NAMALWA (cell line): ENCODE measurements at regions not wholly inside any gene's neighbourhood (a gene's known extent, or its start where the extent isn't known, plus 50 kb on each side); places are given as distances from the start of the nearest gene placed in this dataset.
"Not testable (repeated sequence)": the region's sequence is repeated elsewhere in the genome, so short reads cannot be mapped to it uniquely, and the experiment has no call there.

Experiments used
- DNase-seq: peaks from one replicate; pipeline ENCODE4 v3.0.0-alpha.2; 2015; ENCODE audit warnings: low spot score

DNA sequence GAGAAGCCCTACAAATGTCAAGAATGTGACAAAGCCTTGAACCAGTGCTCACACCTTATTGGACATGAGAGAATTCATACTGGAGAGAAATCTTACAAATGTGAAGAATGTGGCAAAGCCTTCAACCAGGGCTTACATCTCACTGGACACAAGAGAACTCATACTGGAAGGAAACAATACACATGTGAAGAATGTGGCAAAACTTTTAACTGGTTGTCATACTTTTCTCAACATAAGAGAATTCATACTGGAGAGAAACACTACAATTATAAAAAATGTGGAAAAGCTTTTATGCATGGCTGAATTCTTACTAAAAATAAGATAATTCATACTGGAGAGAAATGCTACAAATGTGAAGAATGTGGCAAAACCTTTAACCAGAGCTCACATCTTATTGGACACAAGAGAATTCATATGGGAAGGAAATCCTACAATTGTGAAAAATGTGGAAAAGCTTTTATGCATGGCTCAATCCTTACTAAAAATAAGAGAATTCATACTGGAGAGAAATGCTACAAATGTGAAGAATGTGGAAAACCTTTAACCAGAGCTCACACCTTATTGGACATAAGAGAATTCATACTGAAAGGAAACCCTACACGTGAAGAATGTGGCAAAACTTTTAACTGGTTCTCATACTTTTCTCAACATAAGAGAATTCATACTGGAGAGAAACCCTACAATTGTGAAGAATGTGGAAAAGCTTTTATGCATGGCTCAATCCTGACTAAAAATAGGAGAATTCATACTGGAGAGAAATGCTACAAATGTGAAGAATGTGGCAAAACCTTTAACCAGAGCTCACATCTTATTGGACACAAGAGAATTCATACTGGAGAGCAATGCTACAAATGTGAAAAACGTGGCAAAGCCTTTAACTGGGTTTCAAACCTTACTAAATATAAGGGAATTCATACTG, 350.6 kb upstream of the NUPR2 start:
- not testable (repeated sequence) for DNase-seq

- DNase-seq, result no peak
Observed at GRCh38 chr7:56449762-56450161, 333.5 kb upstream of the NUPR2 start.

DNA sequence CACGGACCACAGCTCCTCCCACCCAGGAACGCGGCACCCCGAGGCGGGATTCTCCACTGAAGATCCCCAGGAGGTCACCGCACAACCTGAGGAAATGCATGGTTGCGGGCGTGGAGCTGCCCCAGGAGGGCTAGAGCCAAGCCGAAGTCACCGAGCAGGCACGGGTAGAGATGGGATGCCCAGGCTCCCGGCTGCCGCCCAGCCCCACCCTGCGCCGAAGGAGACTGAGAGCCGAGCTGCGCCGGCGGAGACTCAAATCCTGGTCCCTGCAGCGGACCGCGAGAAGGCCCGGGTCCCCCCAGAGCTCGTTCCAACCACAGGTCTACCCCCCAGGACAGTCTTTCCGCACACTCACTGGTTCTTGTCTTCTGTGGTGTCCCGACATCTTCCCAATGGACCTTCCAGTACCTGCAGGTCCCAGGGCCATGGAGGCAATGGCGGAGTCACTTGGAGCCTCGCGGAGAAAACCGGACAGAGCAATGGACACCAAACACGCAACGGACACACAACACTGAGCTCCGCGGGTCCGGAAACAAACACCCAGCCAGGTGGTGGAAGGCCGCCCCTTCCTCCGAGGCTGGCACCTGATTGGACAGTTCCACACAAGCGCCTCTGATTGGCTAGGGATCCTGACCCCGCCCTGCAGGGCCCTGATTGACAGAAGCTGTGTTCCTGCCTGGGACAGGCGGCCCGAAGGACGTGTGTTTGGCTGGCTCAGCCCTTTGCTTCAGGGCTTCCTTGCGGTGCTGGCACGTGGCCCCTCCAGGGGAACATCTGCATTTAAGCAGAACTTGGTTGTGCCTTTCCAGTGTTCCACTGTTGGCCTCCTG, 331.9 kb upstream of the NUPR2 start:
- peak; percentile 8 for DNase-seq

DNA sequence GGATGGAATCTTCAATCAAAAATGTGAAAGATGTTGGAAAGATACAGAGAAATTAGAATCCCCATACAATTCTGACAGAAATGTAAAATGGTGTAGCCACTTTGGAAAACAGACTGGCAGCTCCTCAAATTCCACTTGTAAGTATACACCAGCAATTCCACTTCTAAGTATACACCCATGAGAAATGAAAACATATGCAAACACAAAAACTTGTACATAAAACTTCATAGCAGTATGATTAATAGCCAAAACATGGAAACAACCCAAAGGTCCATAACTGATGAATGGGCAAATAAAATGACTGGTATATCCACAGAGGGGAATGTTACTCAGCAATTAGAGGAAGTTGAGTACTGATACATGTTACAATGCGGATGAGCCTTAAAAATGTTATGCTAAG, 304.3 kb upstream of the NUPR2 start:
- DNase-seq, result not testable (repeated sequence)

- no peak for DNase-seq
Observed at GRCh38 chr7:56375173-56375572, 259.0 kb upstream of the NUPR2 start.

DNA sequence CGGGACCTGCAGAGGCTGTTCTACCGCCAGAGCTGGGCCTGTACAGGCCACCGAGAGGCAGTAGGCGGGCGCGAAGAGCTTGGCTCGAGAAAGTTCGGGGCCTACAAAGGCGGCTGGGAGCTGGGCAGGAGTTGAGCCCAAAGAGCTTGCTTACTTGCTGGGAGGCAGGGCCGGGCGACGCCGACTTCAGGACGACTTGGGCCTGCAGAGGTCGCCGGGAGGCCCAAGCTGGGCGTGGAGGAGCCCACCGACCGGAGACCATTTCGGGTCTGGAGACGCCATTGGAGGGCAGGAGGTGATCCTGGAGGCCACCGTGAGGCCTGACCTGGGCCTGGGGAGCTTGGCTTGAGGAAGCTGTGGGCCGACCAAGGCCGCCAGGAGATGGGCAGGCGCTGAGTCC, 258.4 kb upstream of the NUPR2 start:
- DNase-seq, result not testable (repeated sequence)

DNA sequence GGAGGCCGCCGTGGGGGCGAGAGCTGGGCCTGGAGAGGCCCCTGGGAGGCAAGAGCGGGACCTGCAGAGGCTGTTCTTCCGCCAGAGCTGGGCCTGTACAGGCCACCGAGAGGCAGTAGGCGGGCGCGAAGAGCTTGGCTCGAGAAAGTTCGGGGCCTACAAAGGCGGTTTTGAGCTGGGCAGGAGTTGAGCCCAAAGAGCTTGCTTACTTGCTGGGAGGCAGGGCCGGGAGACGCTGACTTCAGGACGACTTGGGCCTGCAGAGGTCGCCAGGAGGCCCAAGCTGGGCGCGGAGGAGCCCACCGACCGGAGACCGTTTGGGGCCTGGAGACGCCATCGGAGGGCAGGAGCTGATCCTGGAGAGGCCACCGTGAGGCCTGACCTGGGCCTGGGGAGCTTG, 257.1 kb upstream of the NUPR2 start:
- peak; percentile 46 for DNase-seq

GRCh38 chr7:56371792-56372191, 255.6 kb upstream of the NUPR2 start:
- DNase-seq, result not testable (repeated sequence)

DNA sequence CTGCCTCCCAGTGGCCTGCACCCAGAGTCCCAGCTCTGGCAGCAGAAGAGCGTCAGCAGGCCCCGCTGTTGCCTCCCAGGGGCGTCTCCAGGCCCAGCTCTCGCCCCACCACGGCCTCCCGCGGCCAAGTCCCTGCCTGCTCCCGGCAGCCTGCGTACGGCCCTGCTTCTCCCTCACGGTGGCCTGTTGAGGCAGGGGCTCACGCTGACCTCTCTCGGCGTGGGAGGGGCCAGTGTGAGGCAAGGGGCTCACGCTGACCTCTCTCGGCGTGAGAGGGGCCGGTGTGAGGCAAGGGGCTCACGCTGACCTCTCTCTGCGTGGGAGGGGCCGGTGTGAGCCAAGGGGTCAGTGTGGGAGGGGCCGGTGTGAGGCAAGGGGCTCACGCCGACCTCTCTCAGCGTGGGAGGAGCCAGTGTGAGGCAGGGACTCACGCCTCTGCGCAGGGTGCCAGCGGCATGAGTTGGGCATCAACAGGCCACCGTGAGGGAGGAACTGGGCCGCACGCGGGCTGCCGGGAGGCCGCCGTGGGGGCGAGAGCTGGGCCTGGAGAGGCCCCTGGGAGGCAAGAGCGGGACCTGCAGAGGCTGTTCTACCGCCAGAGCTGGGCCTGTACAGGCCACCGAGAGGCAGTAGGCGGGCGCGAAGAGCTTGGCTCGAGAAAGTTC, 254.1 kb upstream of the NUPR2 start:
- not testable (repeated sequence) for DNase-seq

GRCh38 chr7:56367914-56368313, 251.7 kb upstream of the NUPR2 start:
- DNase-seq, result not testable (repeated sequence)

- not testable (repeated sequence) for DNase-seq
Observed at GRCh38 chr7:56367411-56367810, 251.2 kb upstream of the NUPR2 start.

- not testable (repeated sequence) for DNase-seq
Observed at GRCh38 chr7:56366701-56367100, 250.5 kb upstream of the NUPR2 start.

DNA sequence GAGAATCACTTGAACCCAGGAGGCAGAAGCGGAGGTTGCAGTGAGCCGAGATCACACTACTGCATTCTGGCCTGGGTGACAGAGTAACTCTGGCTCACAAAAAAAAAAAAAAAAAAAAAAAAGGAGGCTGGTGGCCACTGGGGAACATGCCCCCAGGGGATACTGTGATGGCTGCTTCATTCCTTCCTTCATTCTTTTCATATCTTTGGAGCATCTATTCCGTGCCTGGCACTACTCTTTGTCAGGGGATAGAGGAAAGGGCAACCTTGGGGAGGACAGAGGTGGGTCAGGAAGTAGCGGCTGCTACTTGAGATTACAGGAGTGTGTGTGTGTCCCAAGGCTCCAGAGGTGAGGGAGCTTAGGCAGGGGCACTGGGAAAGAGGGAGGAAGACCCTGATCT, 236.4 kb upstream of the NUPR2 start:
- not testable (repeated sequence) for DNase-seq

DNA sequence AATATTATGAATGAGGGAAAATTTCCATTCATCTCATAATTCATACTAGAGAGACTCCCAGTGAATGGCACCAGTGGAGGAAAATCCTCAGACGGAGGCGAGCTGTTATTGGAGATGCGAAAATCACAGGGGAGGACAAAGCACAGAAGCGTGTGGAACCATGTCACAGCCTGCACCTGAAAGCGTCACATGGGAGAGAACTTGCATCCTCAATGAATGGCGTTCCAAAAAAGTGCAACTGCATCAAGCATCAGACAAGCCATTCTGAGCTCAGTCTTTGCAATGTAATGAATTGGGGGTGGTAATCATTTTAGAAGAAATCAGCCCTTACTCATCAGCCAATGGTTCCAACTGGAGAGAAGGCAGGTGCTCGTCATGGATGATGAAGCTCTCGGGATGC, 235.0 kb upstream of the NUPR2 start:
- not testable (repeated sequence) for DNase-seq

DNA sequence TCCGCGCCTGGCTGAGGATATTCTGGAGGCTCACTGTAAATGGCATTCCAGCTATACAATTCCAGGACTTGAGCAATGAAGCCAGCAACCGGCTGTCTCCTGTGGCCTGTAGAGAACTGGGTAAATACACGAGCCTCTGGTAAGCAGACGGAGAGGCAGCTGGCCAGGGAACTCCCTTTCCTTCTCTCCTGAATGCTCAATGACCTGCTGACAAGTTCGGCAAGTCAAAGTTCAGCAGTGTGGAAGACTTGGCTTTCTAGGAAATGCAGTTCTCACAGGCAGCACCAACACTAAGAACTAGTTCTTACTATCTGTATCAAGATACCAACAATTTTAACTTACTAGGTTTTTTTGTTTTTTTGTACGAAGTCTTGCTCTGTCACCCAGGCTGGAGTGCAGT, 232.1 kb upstream of the NUPR2 start:
- DNase-seq, result not testable (repeated sequence)

- DNase-seq, result not testable (repeated sequence)
Observed at GRCh38 chr7:56328327-56328726, 212.1 kb upstream of the NUPR2 start.

GRCh38 chr7:56290548-56290947, 174.3 kb upstream of the NUPR2 start:
- no peak for DNase-seq

DNA sequence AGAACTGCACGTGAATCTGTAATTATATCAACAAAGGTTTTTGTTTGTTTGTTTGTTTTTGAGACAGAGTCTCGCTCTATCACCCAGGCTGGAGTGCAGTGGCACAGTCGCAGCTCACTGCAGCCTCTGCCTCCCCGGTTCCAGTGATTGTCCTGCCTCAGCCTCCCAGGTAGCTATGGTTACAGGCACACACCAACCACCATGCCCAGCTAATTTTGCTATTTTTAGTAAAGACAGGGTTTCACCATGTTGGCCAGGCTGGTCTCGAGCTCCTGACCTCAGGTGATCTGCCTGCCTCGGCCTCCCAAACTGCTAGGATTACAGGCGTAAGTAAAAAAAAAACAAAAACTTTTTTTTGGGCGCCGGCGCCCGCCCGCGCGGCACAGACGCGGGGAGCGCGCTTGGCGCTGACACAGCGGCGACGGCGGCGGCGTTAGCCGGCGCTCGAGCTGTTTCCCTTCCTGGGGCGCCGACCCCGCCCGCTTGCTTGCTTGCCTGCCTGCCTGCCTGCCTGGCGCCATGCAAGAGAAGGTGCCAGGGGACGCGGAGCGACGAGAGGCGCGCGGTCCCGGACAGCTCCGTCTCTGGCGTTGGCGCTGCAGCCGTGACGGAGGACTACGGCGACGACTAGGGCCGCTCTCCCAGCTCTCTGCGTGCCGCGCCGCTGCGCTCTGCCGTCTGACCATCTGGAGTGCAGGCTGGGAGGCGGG, 171.4 kb upstream of the NUPR2 start:
- no peak for DNase-seq

DNA sequence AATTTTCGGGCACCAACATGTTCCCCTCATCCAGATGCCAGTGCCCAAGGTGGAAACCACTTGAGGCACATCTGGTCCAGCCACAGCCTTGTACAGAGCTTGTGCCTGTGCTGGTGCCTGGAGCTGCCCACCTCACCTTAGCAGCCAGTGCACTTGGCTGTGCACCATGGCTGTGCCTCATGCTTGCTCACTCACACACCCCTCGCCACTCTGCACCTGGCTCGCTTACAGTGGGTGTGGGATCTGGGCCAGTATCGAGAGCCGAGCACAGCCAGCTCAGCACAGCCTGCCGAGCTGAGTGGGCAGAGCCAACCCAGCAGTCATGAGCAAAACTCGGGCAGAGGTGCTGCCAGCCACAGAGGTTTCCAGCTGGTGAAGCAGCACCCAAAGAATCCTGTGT, 139.9 kb upstream of the NUPR2 start:
- DNase-seq, result no peak

DNA sequence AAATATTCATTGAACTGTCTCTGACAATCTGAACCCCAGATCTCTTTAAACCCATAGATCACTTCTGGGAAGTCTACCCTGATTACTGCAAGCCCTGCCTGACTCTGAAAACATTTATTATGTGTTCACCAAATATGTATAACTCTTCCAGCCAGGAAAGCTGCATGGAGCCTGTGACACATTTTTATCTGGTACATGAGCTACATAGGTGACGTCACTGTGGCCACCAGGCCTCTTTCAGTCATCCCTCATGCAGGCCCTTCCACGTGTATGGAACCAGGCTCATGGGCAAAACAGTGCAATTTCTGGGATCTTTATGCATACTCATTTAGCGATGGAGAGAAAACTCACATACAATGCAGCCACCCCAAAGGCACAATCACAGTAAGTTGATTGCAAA, 133.9 kb upstream of the NUPR2 start:
- no peak for DNase-seq

DNA sequence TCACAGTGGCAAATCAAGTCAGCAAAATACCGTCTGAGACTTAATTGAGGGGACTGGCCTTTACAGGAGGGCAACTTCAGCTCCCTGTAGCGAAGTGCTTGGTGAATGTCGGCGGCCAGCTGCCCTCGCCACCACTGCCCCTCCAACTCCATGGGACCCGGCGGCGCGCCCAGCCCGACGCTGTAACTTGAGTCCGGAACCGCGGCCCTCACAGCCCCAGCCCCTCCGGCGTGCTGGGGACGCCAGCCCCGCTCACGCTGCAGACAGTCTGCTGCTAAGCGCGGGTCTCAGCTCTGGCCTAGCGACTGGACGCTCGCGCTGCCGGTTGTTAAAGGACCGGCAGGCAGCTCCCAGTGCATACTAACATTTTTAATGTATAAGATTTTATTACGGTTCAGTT, 113.4 kb upstream of the NUPR2 start:
- no peak for DNase-seq

GRCh38 chr7:56222866-56223265, 106.6 kb upstream of the NUPR2 start:
- no peak for DNase-seq
